K562 (cell line): ENCODE measurements at regions not wholly inside any gene's neighbourhood (a gene's known extent, or its start where the extent isn't known, plus 50 kb on each side); places are given as distances from the start of the nearest gene placed in this dataset.

Experiments
- ATAC-seq: fragments of 200-7000 bp; cut with Tn5 transposase; 3 replicates; pipeline ENCODE4 v1.9.1; 2020; ENCODE audit warnings: moderate library complexity
- BruUV-seq: library from RNA; stranded (reverse); fragments of 400-500 nt; replicated peaks from 2 replicates; lab custom pipeline; 2021; lab: Mats Ljungman, UMichigan
- CTCF ChIA-PET: fragments of 300-600 bp; formaldehyde crosslinking; extraction: SDS; loops from one replicate; lab custom pipeline; 2021; ENCODE audit warnings: low intra/inter-chr PET ratio; lab: Yijun Ruan, JAX
- POLR2A ChIA-PET: fragments of 300-600, 350-650 bp; sonication (Branson Sonifier 250); formaldehyde crosslinking; extraction: SDS; loops from one replicate; lab custom pipeline; 2021; ENCODE audit warnings: antibody characterized with exemption, inconsistent platforms; lab: Yijun Ruan, JAX
- DNase-seq, 4 experiments: peaks; one replicate each; pipeline versions ENCODE4 v3.0.0 to v3.0.0-alpha.2; 2011 to 2018; ENCODE audit warnings: low spot score in 3 of 4, mixed read lengths in 3 of 4; ENCODE audit errors: extremely low read depth in 1 of 4
- FAIRE-seq: peaks from 2 replicates; lab custom pipeline; 2011; peaks lifted over from hg19 to GRCh38; lab: Jason Lieb, UNC
- H2AFZ ChIP-seq: 2 replicates; pipeline ENCODE4 v1.6.0; 2011; ENCODE audit warnings: low read depth, low read length, control low read depth, inconsistent platforms
- H3K27ac ChIP-seq: fragments of 200-600 bp; 3 replicates; pipeline ENCODE4 v1.8.0; 2011; ENCODE audit warnings: low read depth, mild to moderate bottlenecking, control low read depth, inconsistent platforms, low read length, moderate library complexity, mixed read lengths; ENCODE audit errors: extremely low read depth
- H3K27me3 ChIP-seq, 2 experiments: fragments of 300-600 bp in 1 of 2; 2 replicates in 1 of 2; 3 replicates in 1 of 2; pipeline versions ENCODE4 v1.6.0 to v1.8.0; 2011; ENCODE audit warnings: inconsistent platforms in 2 of 2, low read length in 2 of 2, mild to moderate bottlenecking in 1 of 2, mixed read lengths in 1 of 2, moderate library complexity in 1 of 2; ENCODE audit not compliant: control insufficient read depth in 2 of 2, insufficient read depth in 2 of 2
- H3K36me3 ChIP-seq: fragments of 300-600 bp; 3 replicates; pipeline ENCODE4 v1.8.0; 2011; ENCODE audit warnings: mild to moderate bottlenecking, low read length, inconsistent platforms; ENCODE audit not compliant: control insufficient read depth, insufficient read depth
- H3K4me1 ChIP-seq, 2 experiments: fragments of 200-600 bp in 1 of 2; replicated peaks in 1 of 2; 2 replicates in 1 of 2; 3 replicates in 1 of 2; pipeline versions ENCODE4 v1.5.1 to v1.8.0; 2011; ENCODE audit warnings: inconsistent platforms in 2 of 2, low read length in 2 of 2, mild to moderate bottlenecking in 1 of 2, mixed read lengths in 1 of 2, moderate library complexity in 1 of 2; ENCODE audit not compliant: control insufficient read depth in 2 of 2, insufficient read depth in 2 of 2
- H3K4me2 ChIP-seq: 2 replicates; pipeline ENCODE4 v1.6.1; 2011; ENCODE audit warnings: low read length, control low read depth, inconsistent platforms, mixed read lengths; ENCODE audit not compliant: insufficient read depth
- H3K4me3 ChIP-seq: fragments of 200-600 bp; sonication (generic), shearing (Covaris generic); 2 replicates; pipeline ENCODE4 v1.5.1; 2016; ENCODE audit warnings: control low read depth, inconsistent platforms
- H3K79me2 ChIP-seq: fragments of 200-600 bp; 3 replicates; pipeline ENCODE4 v1.8.0; 2011; ENCODE audit warnings: low read length, inconsistent platforms; ENCODE audit not compliant: control insufficient read depth, insufficient read depth
- H3K9ac ChIP-seq, 2 experiments: 2 replicates each; pipeline versions ENCODE4 v1.6.0 to v1.6.1; 2011; ENCODE audit warnings: low read depth in 2 of 2, low read length in 2 of 2, control low read depth in 1 of 2, inconsistent platforms in 1 of 2, mild to moderate bottlenecking in 1 of 2, mixed read lengths in 1 of 2; ENCODE audit not compliant: insufficient read depth in 1 of 2
- H3K9me1 ChIP-seq: one replicate; pipeline ENCODE4 v1.6.0; 2011; ENCODE audit warnings: inconsistent platforms, mild to moderate bottlenecking, low read length, moderate library complexity; ENCODE audit not compliant: control insufficient read depth, insufficient read depth
- H3K9me3 ChIP-seq: replicated peaks from 2 replicates; pipeline ENCODE4 v1.5.1; 2011; ENCODE audit warnings: low read depth, low read length, inconsistent platforms; ENCODE audit not compliant: control insufficient read depth, insufficient read depth
- H4K20me1 ChIP-seq: replicated peaks from 2 replicates; pipeline ENCODE4 v1.6.1; 2011; ENCODE audit warnings: low read length, inconsistent platforms, mixed read lengths; ENCODE audit not compliant: control insufficient read depth, insufficient read depth
- AFF1 ChIP-seq, 2 experiments: fragments of 450-650 bp; IDR thresholded peaks; 2 replicates each; pipeline ENCODE4 v1.6.1; 2018; ENCODE audit warnings: mild to moderate bottlenecking in 2 of 2, low read depth in 1 of 2; ENCODE audit not compliant: partially characterized antibody in 2 of 2
- ERF ChIP-seq: fragments of 450-650 bp; formaldehyde crosslinking; IDR thresholded peaks from 2 replicates; pipeline ENCODE4 v1.4.0; 2020; ENCODE audit warnings: mild to moderate bottlenecking, mixed read lengths
- ETV5 ChIP-seq: sonication (generic); formaldehyde crosslinking; IDR thresholded peaks from 2 replicates; pipeline ENCODE4 v1.4.0; 2020; ENCODE audit warnings: low read depth, mild to moderate bottlenecking, missing genetic modification reagents
- FOS ChIP-seq: IDR thresholded peaks from 3 replicates; pipeline ENCODE4 v1.6.1; 2011; ENCODE audit not compliant: insufficient read length; ENCODE audit errors: extremely low read depth
- GABPB1 ChIP-seq: sonication (generic); formaldehyde crosslinking; IDR thresholded peaks from 2 replicates; pipeline ENCODE4 v1.8.0; 2022; ENCODE audit warnings: mild to moderate bottlenecking, missing genetic modification reagents
- KDM4B ChIP-seq, 2 experiments: fragments of 450-650 bp in 1 of 2; sonication (generic) in 1 of 2; IDR thresholded peaks; 2 replicates each; pipeline ENCODE4 v1.6.1; 2016 to 2017; ENCODE audit warnings: borderline replicate concordance in 2 of 2, antibody characterized with exemption in 1 of 2, low read depth in 1 of 2, mild to moderate bottlenecking in 1 of 2
- KHSRP ChIP-seq: fragments of 450-650 bp; IDR thresholded peaks from 2 replicates; pipeline ENCODE4 v1.6.1; 2017
- KLF10 ChIP-seq: fragments of 250-450 bp; sonication (Bioruptor Pico); IDR thresholded peaks from 2 replicates; pipeline ENCODE4 v1.6.1; 2021; ENCODE audit warnings: matching md5 sums
- MXI1 ChIP-seq: IDR thresholded peaks from 2 replicates; pipeline ENCODE4 v1.6.1; 2011; ENCODE audit warnings: low read depth, mild to moderate bottlenecking, improper control_type of control experiment, low read length
- PCBP1 ChIP-seq: fragments of 200-400 bp; formaldehyde crosslinking; IDR thresholded peaks from 2 replicates; pipeline ENCODE4 v1.6.1; 2018; ENCODE audit warnings: mild to moderate bottlenecking, low read depth, low read length; ENCODE audit not compliant: poor library complexity, severe bottlenecking
- PTTG1 ChIP-seq: fragments of 450-650 bp; IDR thresholded peaks from 2 replicates; pipeline ENCODE4 v1.6.1; 2016; ENCODE audit warnings: low read depth, mild to moderate bottlenecking, missing genetic modification characterization, missing compliant biosample characterization
- TFAP4 ChIP-seq: sonication (generic); formaldehyde crosslinking; IDR thresholded peaks from 2 replicates; pipeline ENCODE4 v1.8.0; 2022; ENCODE audit warnings: missing genetic modification reagents, mild to moderate bottlenecking, moderate library complexity, borderline replicate concordance
- ZFP1 ChIP-seq: fragments of 450-650 bp; formaldehyde crosslinking; IDR thresholded peaks from 2 replicates; pipeline ENCODE4 v1.4.0; 2020; ENCODE audit warnings: mild to moderate bottlenecking, mixed read lengths
- ZNF512 ChIP-seq: IDR thresholded peaks from 2 replicates; pipeline ENCODE4 v1.6.1; 2016; ENCODE audit warnings: missing genetic modification characterization, missing compliant biosample characterization
- ZSCAN29 ChIP-seq: fragments of 450-650 bp; IDR thresholded peaks from 2 replicates; pipeline ENCODE4 v1.6.1; 2017
- WGBS: fragments of 100-300 bp; shearing (Covaris generic); methylation state at CpG from one replicate; pipeline ENCODE4 v1.1.6; 2016; ENCODE audit warnings: low coverage, mixed read lengths; ENCODE audit not compliant: insufficient coverage; ENCODE audit errors: missing lambda C conversion rate; 5-methylcytosine and 5-hydroxymethylcytosine counted together
- in situ Hi-C: fragments of 300-500 bp; cut with MboI; formaldehyde crosslinking; loops from 4 replicates; pipeline ENCODE4 v1.15.0; 2018; ENCODE audit warnings: inconsistent platforms, mixed read lengths
- intact Hi-C: fragments of 100-400 bp; cut with micrococcal nuclease; formaldehyde crosslinking; loops from 2 replicates; pipeline ENCODE4 v1.14.2; 2022

- TF ChIP-seq ZNF512 (tag) (no peak), ZFP1 (no peak), PTTG1 (no peak)
Measured at GRCh38 chr22:48305726-48306235, 1521.9 kb downstream of the BRD1 start (continued).

DNA sequence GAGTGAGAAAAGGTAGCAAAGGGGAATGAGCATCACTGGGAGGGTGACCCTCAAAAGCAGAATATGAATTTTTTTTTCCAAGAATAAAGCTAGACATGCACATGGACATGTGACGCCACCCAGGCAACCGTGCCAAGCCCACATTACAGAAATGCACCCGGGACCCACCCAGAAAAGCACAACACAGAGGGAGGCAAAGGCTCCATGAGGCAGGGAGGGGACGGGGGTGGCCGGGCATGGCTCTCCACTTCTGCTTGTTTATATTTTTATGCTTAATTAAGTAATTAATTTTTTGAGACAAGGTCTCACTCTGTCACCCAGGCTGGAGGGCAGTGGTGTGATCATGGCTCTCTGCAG lies 1524.3 kb downstream of the BRD1 start:
- no peaks in the 10 kb centered on the region for H3K4me1 ChIP-seq
- peaks cover 0 to 5% of the 10 kb centered on the region in 2 experiments; a peak in 1 of 5 replicates for H3K27me3 ChIP-seq
- BruUV-seq: no TSS peak
- H3K36me3 ChIP-seq: no peaks in the 10 kb centered on the region
- ATAC-seq (no peak), FAIRE-seq (no peak), DNase-seq (no peak)
- H3K4me3 ChIP-seq: no peak overlapping the region
- no peaks in the 10 kb centered on the region for H3K9me1 ChIP-seq
- no peak overlapping the region for H3K27ac ChIP-seq
- intact Hi-C loops: no loop called here
- ChIA-PET POLR2A (interaction anchor here (0.6 to 0.7 kb wide), 3 partner anchors 12 to 269 kb away, joined by 3 read pairs; no protein-coding TSS in a partner anchor), CTCF (no interaction called here)
- H3K9ac ChIP-seq: no peak overlapping the region
- H3K79me2 ChIP-seq: no peaks in the 10 kb centered on the region
- H2AFZ ChIP-seq: no peak overlapping the region
- H3K9me3 ChIP-seq: no peaks in the 10 kb centered on the region
- in situ Hi-C loops: no loop called here
- H4K20me1 ChIP-seq: no peaks in the 10 kb centered on the region
- H3K4me2 ChIP-seq: no peak overlapping the region
- 0% methylated on average over 5 of the region's 5 CpGs for WGBS
- TF ChIP-seq ETV5 (CRISPR knock-in tag): no peak
- TF ChIP-seq FOS: no peak
- TF ChIP-seq GABPB1 (CRISPR knock-in tag): no peak
- no peak for TF ChIP-seq KDM4B (IDR thresholded peaks at IDR 0.05; ENCODE audit: borderline replicate concordance in 2 of 2, low read depth in 1 of 2)
- TF ChIP-seq ERF: no peak
- TF ChIP-seq AFF1 (IDR thresholded peaks at IDR 0.05; ENCODE audit: low read depth in 1 of 2, partially characterized antibody in 2 of 2): no peak
- TF ChIP-seq ZSCAN29: no peak
- TF ChIP-seq PCBP1: no peak
- TF ChIP-seq KLF10: no peak
- no peak for TF ChIP-seq TFAP4 (CRISPR knock-in tag)
- TF ChIP-seq MXI1: no peak
- no peak for TF ChIP-seq KHSRP
